SK-N-SH treated with all-trans-retinoic acid at 6 μM for 48 hours (cell line): ENCODE measurements at regions not wholly inside any gene's neighbourhood (a gene's known extent, or its start where the extent isn't known, plus 50 kb on each side); places are given as distances from the start of the nearest gene placed in this dataset.

Experiments used
- ATAC-seq: fragments of 200-7000 bp; cut with Tn5 transposase; 3 replicates; pipeline ENCODE4 v1.9.1; 2020; ENCODE audit warnings: mild to moderate bottlenecking, moderate library complexity
- ARNTL ChIP-seq: fragments of 450-650 bp; formaldehyde crosslinking; IDR thresholded peaks from 2 replicates; pipeline ENCODE4 v1.5.0; 2020; ENCODE audit warnings: low read depth, mild to moderate bottlenecking, moderate library complexity, borderline replicate concordance
- BACH2 ChIP-seq: fragments of 250-450 bp; sonication (Bioruptor Pico); IDR thresholded peaks from 2 replicates; pipeline ENCODE4 v1.9.0; 2021; ENCODE audit warnings: mild to moderate bottlenecking, borderline replicate concordance
- CREB5 ChIP-seq: fragments of 250-450 bp; sonication (Bioruptor Pico); IDR thresholded peaks from 2 replicates; pipeline ENCODE4 v1.5.1; 2020; ENCODE audit warnings: low read depth, mild to moderate bottlenecking, moderate library complexity
- CSDC2 ChIP-seq: fragments of 250-450 bp; sonication (Bioruptor Pico); IDR thresholded peaks from 2 replicates; pipeline ENCODE4 v1.5.0; 2020; ENCODE audit warnings: mild to moderate bottlenecking, moderate library complexity
- CSRNP3 ChIP-seq: fragments of 250-450 bp; sonication (Bioruptor Pico); IDR thresholded peaks from 2 replicates; pipeline ENCODE4 v1.5.1; 2021; ENCODE audit warnings: mild to moderate bottlenecking, moderate library complexity
- ESRRG ChIP-seq: fragments of 250-450 bp; sonication (Bioruptor Pico); IDR thresholded peaks from 2 replicates; pipeline ENCODE4 v1.6.1; 2021; ENCODE audit warnings: mild to moderate bottlenecking
- GLIS3 ChIP-seq: fragments of 250-450 bp; sonication (Bioruptor Pico); IDR thresholded peaks from 2 replicates; pipeline ENCODE4 v1.5.0; 2020; ENCODE audit warnings: mild to moderate bottlenecking, moderate library complexity
- ISL1 ChIP-seq: fragments of 250-450 bp; sonication (Bioruptor Pico); IDR thresholded peaks from 2 replicates; pipeline ENCODE4 v2.1.2; 2022; ENCODE audit warnings: mild to moderate bottlenecking, moderate library complexity
- OSR1 ChIP-seq: fragments of 250-450 bp; sonication (Bioruptor Pico); IDR thresholded peaks from 2 replicates; pipeline ENCODE4 v1.8.0; 2022; ENCODE audit warnings: moderate library complexity, mild to moderate bottlenecking, inconsistent platforms
- PATZ1 ChIP-seq: fragments of 250-450 bp; sonication (Bioruptor Pico); IDR thresholded peaks from 2 replicates; pipeline ENCODE4 v1.8.0; 2020; ENCODE audit warnings: mild to moderate bottlenecking, moderate library complexity, borderline replicate concordance
- POU6F1 ChIP-seq: fragments of 250-450 bp; sonication (Bioruptor Pico); IDR thresholded peaks from 2 replicates; pipeline ENCODE4 v1.8.0; 2021; ENCODE audit warnings: low read depth, mild to moderate bottlenecking, moderate library complexity, borderline replicate concordance
- PPARA ChIP-seq: fragments of 250-450 bp; sonication (Bioruptor Pico); IDR thresholded peaks from 2 replicates; pipeline ENCODE4 v1.5.0; 2020; ENCODE audit warnings: mild to moderate bottlenecking, borderline replicate concordance
- RARB ChIP-seq: fragments of 250-450 bp; sonication (Bioruptor Pico); IDR thresholded peaks from 2 replicates; pipeline ENCODE4 v1.8.0; 2021; ENCODE audit warnings: mild to moderate bottlenecking, moderate library complexity
- SNAI2 ChIP-seq: fragments of 250-450 bp; sonication (Bioruptor Pico); IDR thresholded peaks from 2 replicates; pipeline ENCODE4 v1.5.0; 2020; ENCODE audit warnings: mild to moderate bottlenecking, moderate library complexity
- TCF4 ChIP-seq: fragments of 250-450 bp; sonication (Bioruptor Pico); IDR thresholded peaks from 2 replicates; pipeline ENCODE4 v1.8.0; 2021; ENCODE audit warnings: mild to moderate bottlenecking, moderate library complexity, borderline replicate concordance
- TOX ChIP-seq: fragments of 250-450 bp; sonication (Bioruptor Pico); IDR thresholded peaks from 2 replicates; pipeline ENCODE4 v1.8.0; 2021; ENCODE audit warnings: mild to moderate bottlenecking, moderate library complexity, borderline replicate concordance
- TSHZ2 ChIP-seq: fragments of 250-450 bp; sonication (Bioruptor Pico); IDR thresholded peaks from 2 replicates; pipeline ENCODE4 v1.5.0; 2020; ENCODE audit warnings: mild to moderate bottlenecking, moderate library complexity
- ZC3H10 ChIP-seq: fragments of 250-450 bp; sonication (Bioruptor Pico); IDR thresholded peaks from 2 replicates; pipeline ENCODE4 v1.5.1; 2021; ENCODE audit warnings: mild to moderate bottlenecking, moderate library complexity
- ZFP3 ChIP-seq: fragments of 250-450 bp; sonication (Bioruptor Pico); IDR thresholded peaks from 2 replicates; pipeline ENCODE4 v1.5.0; 2020; ENCODE audit warnings: mild to moderate bottlenecking, moderate library complexity
- ZFP30 ChIP-seq: fragments of 450-650 bp; formaldehyde crosslinking; IDR thresholded peaks from 2 replicates; pipeline ENCODE4 v1.5.0; 2022; ENCODE audit warnings: mild to moderate bottlenecking, moderate library complexity
- ZNF565 ChIP-seq: fragments of 450-650 bp; formaldehyde crosslinking; conservative IDR thresholded peaks from 2 replicates; pipeline ENCODE4 v1.5.0; 2020; ENCODE audit warnings: low read depth, mild to moderate bottlenecking, moderate library complexity
- ZNF70 ChIP-seq: fragments of 450-650 bp; formaldehyde crosslinking; IDR thresholded peaks from 2 replicates; pipeline ENCODE4 v1.5.0; 2020; ENCODE audit warnings: mild to moderate bottlenecking, moderate library complexity
- ZNF8 ChIP-seq: fragments of 450-650 bp; formaldehyde crosslinking; IDR thresholded peaks from 2 replicates; pipeline ENCODE4 v1.5.0; 2020; ENCODE audit warnings: mild to moderate bottlenecking, moderate library complexity

GRCh38 chr13:80821466-80821865, 480.5 kb upstream of the SPRY2 start:
- ATAC-seq = no peak
- no peak for TF ChIP-seq PATZ1 (CRISPR knock-in tag)
- TF ChIP-seq ARNTL = no peak
- TF ChIP-seq ZC3H10 (CRISPR knock-in tag) = no peak
- no peak for TF ChIP-seq ZNF8 (CRISPR knock-in tag)
- no peak for TF ChIP-seq ISL1
- TF ChIP-seq CREB5 = no peak
- TF ChIP-seq ZFP3 (CRISPR knock-in tag) = no peak
- no peak for TF ChIP-seq GLIS3 (CRISPR knock-in tag)
- no peak for TF ChIP-seq RARB (CRISPR knock-in tag)
- TF ChIP-seq ZNF70 (CRISPR knock-in tag) = no peak
- no peak for TF ChIP-seq SNAI2
- TF ChIP-seq BACH2 (CRISPR knock-in tag) = no peak
- TF ChIP-seq ESRRG = no peak
- no peak for TF ChIP-seq ZFP30 (CRISPR knock-in tag)
- no peak for TF ChIP-seq OSR1 (CRISPR knock-in tag)
- no peak for TF ChIP-seq TCF4
- TF ChIP-seq CSDC2 (CRISPR knock-in tag) = no peak
- TF ChIP-seq CSRNP3 (CRISPR knock-in tag) = no peak
- TF ChIP-seq POU6F1 (CRISPR knock-in tag) = no peak
- no peak for TF ChIP-seq TSHZ2 (CRISPR knock-in tag)

GRCh38 chr13:80817979-80818378, 477.1 kb upstream of the SPRY2 start:
- ATAC-seq = no peak
- TF ChIP-seq TCF4 (no peak), ISL1 (no peak), ZFP3 (CRISPR knock-in tag) (no peak), PPARA (no peak), ZNF8 (CRISPR knock-in tag) (no peak), CSRNP3 (CRISPR knock-in tag) (no peak), ARNTL (no peak), GLIS3 (CRISPR knock-in tag) (no peak), ZNF565 (CRISPR knock-in tag) (no peak), TOX (CRISPR knock-in tag) (no peak), BACH2 (CRISPR knock-in tag) (no peak), PATZ1 (CRISPR knock-in tag) (no peak), CREB5 (no peak), OSR1 (CRISPR knock-in tag) (no peak), ESRRG (no peak), TSHZ2 (CRISPR knock-in tag) (no peak)
